Endothelial cell of umbilical vein (primary cell): ENCODE measurements at regions not wholly inside any gene's neighbourhood (a gene's known extent, or its start where the extent isn't known, plus 50 kb on each side); places are given as distances from the start of the nearest gene placed in this dataset.

Source experiments
- BruUV-seq: library from RNA; stranded (reverse); fragments of 400-500 nt; replicated peaks from 2 replicates; lab custom pipeline; 2021; lab: Mats Ljungman, UMichigan
- CTCF ChIA-PET: fragments of 300-600, 350-600 bp; sonication (Branson Sonifier 250); formaldehyde crosslinking; loops from one replicate; lab custom pipeline; 2021; ENCODE audit warnings: antibody characterized with exemption, inconsistent platforms; lab: Charles Lee
- POLR2A ChIA-PET: fragments of 300-600, 350-600 bp; sonication (Branson Sonifier 250); formaldehyde crosslinking; loops from one replicate; lab custom pipeline; 2021; ENCODE audit warnings: antibody characterized with exemption, inconsistent platforms; lab: Charles Lee
- DNase-seq: peaks from one replicate; pipeline ENCODE4 v3.0.0-alpha.2; 2011; ENCODE audit warnings: low read depth, low spot score
- FAIRE-seq: peaks from 2 replicates; lab custom pipeline; 2011; peaks lifted over from hg19 to GRCh38; lab: Jason Lieb, UNC
- H2AFZ ChIP-seq: 2 replicates; pipeline ENCODE4 v1.6.0; 2012; ENCODE audit warnings: low read depth, low read length, control low read depth, inconsistent platforms
- H3K27ac ChIP-seq: 2 replicates; pipeline ENCODE4 v1.5.1; 2011; ENCODE audit warnings: low read depth, mild to moderate bottlenecking, control low read depth, low read length, moderate library complexity; ENCODE audit not compliant: insufficient read depth
- H3K27me3 ChIP-seq, 2 experiments: 2 replicates each; pipeline versions ENCODE4 v1.6.0 to v1.6.1; 2011; ENCODE audit warnings: low read length in 2 of 2, mixed read lengths in 1 of 2; ENCODE audit not compliant: control insufficient read depth in 2 of 2, insufficient read depth in 2 of 2
- H3K36me3 ChIP-seq, 2 experiments: 2 replicates in 1 of 2; 3 replicates in 1 of 2; pipeline ENCODE4 v1.5.1; 2011; ENCODE audit warnings: low read length in 2 of 2, mild to moderate bottlenecking in 1 of 2, moderate library complexity in 1 of 2; ENCODE audit not compliant: control insufficient read depth in 2 of 2, insufficient read depth in 2 of 2; ENCODE audit errors: extremely low read depth in 1 of 2
- H3K4me1 ChIP-seq: 3 replicates; pipeline ENCODE4 v1.5.1; 2011; ENCODE audit warnings: mild to moderate bottlenecking, low read length; ENCODE audit not compliant: control insufficient read depth, insufficient read depth; ENCODE audit errors: extremely low read depth
- H3K4me2 ChIP-seq: 2 replicates; pipeline ENCODE4 v1.6.1; 2011; ENCODE audit warnings: low read length, control low read depth, mixed read lengths; ENCODE audit not compliant: insufficient read depth
- H3K4me3 ChIP-seq, 3 experiments: fragments of 200-600 bp in 1 of 3; sonication (generic), shearing (Covaris generic) in 1 of 3; replicated peaks in 1 of 3; 2 replicates each; pipeline ENCODE4 v1.5.1; 2011 to 2016; ENCODE audit warnings: control low read depth in 3 of 3, low read length in 3 of 3, mild to moderate bottlenecking in 2 of 3, inconsistent platforms in 1 of 3, low read depth in 1 of 3, moderate library complexity in 1 of 3; ENCODE audit not compliant: insufficient read depth in 1 of 3
- H3K79me2 ChIP-seq: 2 replicates; pipeline ENCODE4 v1.6.0; 2012; ENCODE audit warnings: low read length, inconsistent platforms; ENCODE audit not compliant: control insufficient read depth, insufficient read depth
- H3K9ac ChIP-seq: replicated peaks from 2 replicates; pipeline ENCODE3; 2011; ENCODE audit warnings: low read length, control low read depth; ENCODE audit not compliant: insufficient read depth; ENCODE audit errors: extremely low read depth
- H3K9me1 ChIP-seq: replicated peaks from 3 replicates; pipeline ENCODE4 v1.6.0; 2011; ENCODE audit warnings: mild to moderate bottlenecking, low read length; ENCODE audit not compliant: control insufficient read depth, insufficient read depth; ENCODE audit errors: extremely low read depth
- H3K9me3 ChIP-seq: replicated peaks from 2 replicates; pipeline ENCODE4 v1.5.1; 2012; ENCODE audit warnings: low read length, inconsistent platforms; ENCODE audit not compliant: control insufficient read depth, insufficient read depth
- H4K20me1 ChIP-seq: replicated peaks from 2 replicates; pipeline ENCODE3; 2011; ENCODE audit warnings: mild to moderate bottlenecking, low read length; ENCODE audit not compliant: control insufficient read depth, insufficient read depth; ENCODE audit errors: extremely low read depth
- MAX ChIP-seq: IDR thresholded peaks from 2 replicates; pipeline ENCODE4 v1.6.1; 2011; ENCODE audit not compliant: insufficient read depth, insufficient read length
- POLR2A ChIP-seq: IDR thresholded peaks from 2 replicates; pipeline ENCODE4 v1.6.1; 2012; ENCODE audit warnings: low read depth, mild to moderate bottlenecking, control low read depth, low read length
- POLR2AphosphoS5 ChIP-seq: IDR thresholded peaks from 2 replicates; pipeline ENCODE4 v1.6.1; 2012; ENCODE audit warnings: low read depth, mild to moderate bottlenecking, control low read depth, low read length, moderate library complexity; ENCODE audit not compliant: insufficient read depth
- dilution Hi-C: fragments of 300-500 bp; cut with MboI; formaldehyde crosslinking; loops from one replicate; pipeline ENCODE4 v1.15.0; 2019; ENCODE audit warnings: low sequenced_read_pairs; ENCODE audit not compliant: extremely low pct_ligation_motif_present
- intact Hi-C: fragments of 100-400 bp; cut with micrococcal nuclease; formaldehyde crosslinking; loops from one replicate; pipeline ENCODE4 v1.10.0; 2022
- TF ChIP-seq, protein P1 (sequence below), 2 donors: IDR thresholded peaks; 1 replicate in 1 of 2; 2 replicates in 1 of 2; pipeline ENCODE4 v1.5.1; 2011; ENCODE audit warnings: low read length in 2 of 2, mild to moderate bottlenecking in 2 of 2, moderate library complexity in 2 of 2, control low read depth in 1 of 2, inconsistent platforms in 1 of 2, low read depth in 1 of 2; ENCODE audit not compliant: insufficient read depth in 1 of 2; ENCODE audit errors: extremely low read depth in 1 of 2

DNA sequence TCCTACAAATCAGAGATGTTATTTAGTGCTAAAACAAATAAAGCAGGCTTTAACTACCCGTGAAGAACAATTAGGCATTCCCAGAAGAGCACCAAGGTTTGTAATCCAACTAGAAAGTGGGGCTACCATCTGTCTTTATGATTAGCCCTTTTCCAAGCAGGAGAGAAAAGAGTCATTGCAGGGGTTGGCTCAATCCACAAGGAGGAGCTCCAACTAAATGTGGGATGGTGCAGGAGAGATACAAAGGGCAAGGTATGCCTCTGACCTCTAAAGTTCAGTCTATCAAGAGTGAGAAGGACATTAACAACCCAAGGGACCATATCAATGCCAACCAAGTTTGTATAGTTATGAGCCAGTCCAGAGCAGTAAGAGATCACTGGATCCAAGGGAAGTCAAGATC, 382.7 kb upstream of the DUSP10 start:
- no peak for FAIRE-seq
- Histone ChIP-seq H3K4me2 (no peak overlapping the region), H3K9me1 (no peaks in the 10 kb centered on the region), H3K4me3 (no peak overlapping the region), H4K20me1 (no peaks in the 10 kb centered on the region), H3K9ac (no peak overlapping the region), H3K79me2 (no peaks in the 10 kb centered on the region), H3K27ac (no peak overlapping the region), H2AFZ (no peak overlapping the region), H3K27me3 (no peaks in the 10 kb centered on the region), H3K36me3 (no peaks in the 10 kb centered on the region), H3K4me1 (no peaks in the 10 kb centered on the region), H3K9me3 (no peaks in the 10 kb centered on the region)
- no TSS peak for BruUV-seq
- dilution Hi-C loops (no loop called here), intact Hi-C loops (no loop called here)
- ChIA-PET CTCF (no interaction called here), POLR2A (no interaction called here)
- TF ChIP-seq POLR2AphosphoS5, result no peak
- TF ChIP-seq, protein P1, sequence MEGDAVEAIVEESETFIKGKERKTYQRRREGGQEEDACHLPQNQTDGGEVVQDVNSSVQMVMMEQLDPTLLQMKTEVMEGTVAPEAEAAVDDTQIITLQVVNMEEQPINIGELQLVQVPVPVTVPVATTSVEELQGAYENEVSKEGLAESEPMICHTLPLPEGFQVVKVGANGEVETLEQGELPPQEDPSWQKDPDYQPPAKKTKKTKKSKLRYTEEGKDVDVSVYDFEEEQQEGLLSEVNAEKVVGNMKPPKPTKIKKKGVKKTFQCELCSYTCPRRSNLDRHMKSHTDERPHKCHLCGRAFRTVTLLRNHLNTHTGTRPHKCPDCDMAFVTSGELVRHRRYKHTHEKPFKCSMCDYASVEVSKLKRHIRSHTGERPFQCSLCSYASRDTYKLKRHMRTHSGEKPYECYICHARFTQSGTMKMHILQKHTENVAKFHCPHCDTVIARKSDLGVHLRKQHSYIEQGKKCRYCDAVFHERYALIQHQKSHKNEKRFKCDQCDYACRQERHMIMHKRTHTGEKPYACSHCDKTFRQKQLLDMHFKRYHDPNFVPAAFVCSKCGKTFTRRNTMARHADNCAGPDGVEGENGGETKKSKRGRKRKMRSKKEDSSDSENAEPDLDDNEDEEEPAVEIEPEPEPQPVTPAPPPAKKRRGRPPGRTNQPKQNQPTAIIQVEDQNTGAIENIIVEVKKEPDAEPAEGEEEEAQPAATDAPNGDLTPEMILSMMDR (IDR thresholded peaks at IDR 0.05; ENCODE audit: extremely low read depth in 1 of 2, insufficient read depth in 1 of 2, low read depth in 1 of 2, low read length in 2 of 2), result no peak
- DNase-seq, result no peak

DNA sequence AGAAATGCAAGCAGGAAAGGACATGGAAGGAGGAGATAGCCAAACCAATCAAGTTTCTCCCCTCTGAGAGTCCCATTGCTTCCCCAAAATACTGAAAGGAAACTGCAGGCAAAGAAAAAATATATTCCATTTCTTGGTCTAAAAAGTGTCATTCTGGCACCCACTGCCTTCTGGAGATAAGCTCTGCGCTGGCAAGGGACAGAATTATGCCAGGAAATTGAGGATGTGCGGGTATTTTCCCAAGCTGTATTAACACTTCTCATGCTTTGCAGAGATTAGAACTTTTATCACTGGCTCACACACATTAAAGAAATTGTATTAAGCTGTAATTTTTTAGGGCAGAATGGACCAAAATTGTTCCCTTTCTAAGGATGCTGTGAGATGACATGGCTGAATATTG, 381.2 kb upstream of the DUSP10 start:
- no peak overlapping the region for H3K27ac ChIP-seq
- dilution Hi-C loops (no loop called here), intact Hi-C loops (no loop called here)

More for the DNA sequence above, 381.2 kb upstream of the DUSP10 start:
- H3K9ac ChIP-seq, result no peak overlapping the region
- ChIA-PET CTCF (no interaction called here), POLR2A (no interaction called here)
- H3K36me3 ChIP-seq, result no peaks in the 10 kb centered on the region
- no peak overlapping the region for H2AFZ ChIP-seq
- H3K4me1 ChIP-seq, result no peaks in the 10 kb centered on the region
- H4K20me1 ChIP-seq, result no peaks in the 10 kb centered on the region
- no TSS peak for BruUV-seq
- H3K9me3 ChIP-seq, result no peaks in the 10 kb centered on the region
- H3K4me2 ChIP-seq, result no peak overlapping the region
- TF ChIP-seq POLR2A, result no peak
- TF ChIP-seq POLR2AphosphoS5, result no peak
- TF ChIP-seq MAX, result no peak
- no peaks in the 10 kb centered on the region for H3K9me1 ChIP-seq
- DNase-seq (no peak), FAIRE-seq (no peak)
- H3K27me3 ChIP-seq, result no peaks in the 10 kb centered on the region
- H3K4me3 ChIP-seq, result no peak overlapping the region
- H3K79me2 ChIP-seq, result no peaks in the 10 kb centered on the region
